Choroid plexus epithelial cell (primary cell): ENCODE measurements at regions not wholly inside any gene's neighbourhood (a gene's known extent, or its start where the extent isn't known, plus 50 kb on each side); places are given as distances from the start of the nearest gene placed in this dataset.

Source experiments
- DNase-seq: peaks from one replicate; pipeline ENCODE4 v3.0.0-alpha.2; 2010; ENCODE audit warnings: low read depth
- H3K4me3 ChIP-seq: 2 replicates; pipeline ENCODE4 v1.5.1; 2011; ENCODE audit warnings: low read depth, mild to moderate bottlenecking, control low read depth, low read length, moderate library complexity
- CTCF ChIP-seq: conservative IDR thresholded peaks from 2 replicates; pipeline ENCODE4 v1.5.1; 2011; ENCODE audit warnings: low read depth, mild to moderate bottlenecking, control low read depth, inconsistent platforms, low read length, moderate library complexity

- H3K4me3 ChIP-seq: no peak overlapping the region
- no peak for DNase-seq
- no peak for TF ChIP-seq CTCF
Measured at GRCh38 chr10:2122431-2123124, 385.3 kb upstream of the ADARB2 start.

GRCh38 chr10:2121929-2122328 lies 384.6 kb upstream of the ADARB2 start:
- no peak overlapping the region for H3K4me3 ChIP-seq
- no peak for TF ChIP-seq CTCF
- no peak for DNase-seq

DNA sequence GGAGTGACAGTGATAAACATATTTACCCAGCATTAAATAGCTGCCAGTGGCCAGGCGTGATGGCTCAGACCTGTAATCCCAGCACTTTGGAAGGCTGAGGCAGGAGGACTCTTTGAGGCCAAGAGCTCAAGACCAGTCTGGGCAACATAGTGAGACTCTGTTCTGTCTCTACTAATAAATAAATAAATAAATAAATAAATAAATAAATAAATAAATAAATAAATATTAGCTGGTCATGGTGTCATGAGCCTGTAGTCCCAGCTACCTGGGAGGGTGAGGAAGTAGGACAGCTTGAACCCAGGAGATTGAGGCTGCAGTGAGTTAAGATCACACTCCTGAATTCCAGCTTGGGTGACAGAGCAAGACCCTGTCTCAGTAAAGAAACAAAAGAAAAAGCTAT lies 384.0 kb upstream of the ADARB2 start:
- H3K4me3 ChIP-seq: no peak overlapping the region
- TF ChIP-seq CTCF: no peak
- no peak for DNase-seq

DNA sequence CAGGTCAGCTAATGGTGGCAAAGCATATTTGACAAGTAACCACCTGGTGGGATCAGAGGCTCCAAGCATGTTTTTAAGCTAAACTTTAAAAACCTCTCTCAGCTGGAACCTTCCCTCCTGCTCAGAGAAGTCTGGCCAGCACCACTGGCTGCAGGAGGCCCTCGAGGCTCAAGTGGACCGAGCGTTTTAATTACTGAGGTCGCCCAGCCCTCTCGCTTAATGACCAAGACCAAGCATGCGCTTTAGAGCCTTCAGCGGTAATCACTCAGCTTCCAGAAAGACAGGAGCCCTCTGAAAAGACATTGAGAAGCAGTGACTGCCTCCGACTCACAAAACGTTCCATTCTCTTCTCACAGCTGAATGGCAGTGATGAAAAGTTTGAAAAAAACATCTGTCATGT lies 383.4 kb upstream of the ADARB2 start:
- H3K4me3 ChIP-seq: no peak overlapping the region
- TF ChIP-seq CTCF: no peak
- DNase-seq: no peak

DNA sequence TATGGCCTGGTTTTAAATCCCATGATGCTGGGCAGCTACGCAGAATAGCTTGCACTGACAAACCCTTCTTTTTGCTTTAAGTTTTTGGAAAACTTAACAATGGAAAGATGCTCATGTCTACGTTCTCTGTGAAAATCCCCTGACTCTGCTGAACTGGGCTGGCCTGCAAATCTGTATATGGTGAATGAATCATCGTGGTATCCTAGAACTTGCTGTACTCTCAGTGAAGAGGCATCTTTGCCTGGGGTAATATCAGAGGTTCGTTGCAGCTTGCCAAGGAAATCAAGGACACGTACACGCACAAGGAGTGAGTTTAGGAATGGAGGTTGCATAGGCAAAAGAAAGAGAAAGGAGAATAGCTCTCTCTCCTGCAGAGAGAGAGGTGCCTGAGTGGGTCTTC lies 382.0 kb upstream of the ADARB2 start:
- DNase-seq: no peak
- no peak for TF ChIP-seq CTCF
- H3K4me3 ChIP-seq: no peak overlapping the region

- no peak for TF ChIP-seq CTCF
- no peak overlapping the region for H3K4me3 ChIP-seq
- no peak for DNase-seq
Measured at GRCh38 chr10:2118201-2118600, 380.9 kb upstream of the ADARB2 start.

DNA sequence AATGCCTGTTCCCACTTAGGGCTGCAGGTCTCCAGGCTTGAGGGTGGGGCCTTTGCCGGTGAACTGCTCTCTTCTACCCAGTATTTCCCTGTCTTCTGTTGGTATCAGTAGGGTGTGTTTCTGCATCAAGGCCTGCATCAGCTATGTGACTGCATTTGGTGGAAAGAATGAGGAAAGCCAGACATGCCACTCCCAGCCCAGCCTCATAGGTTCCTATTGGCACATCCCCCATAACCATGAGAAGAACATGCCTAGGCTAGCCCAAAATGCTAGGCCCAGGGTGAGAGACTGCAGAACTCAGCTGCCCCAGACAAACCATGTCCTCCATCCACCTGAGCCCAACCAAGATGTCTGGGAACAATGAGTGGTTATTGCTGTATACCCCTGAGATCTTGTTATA lies 380.3 kb upstream of the ADARB2 start:
- no peak for DNase-seq
- no peak overlapping the region for H3K4me3 ChIP-seq
- no peak for TF ChIP-seq CTCF
